Amniotic stem cell (primary cell): ENCODE measurements at regions not wholly inside any gene's neighbourhood (a gene's known extent, or its start where the extent isn't known, plus 50 kb on each side); places are given as distances from the start of the nearest gene placed in this dataset.
"Not testable (repeated sequence)": the region's sequence is repeated elsewhere in the genome, so short reads cannot be mapped to it uniquely, and the experiment has no call there.

ENCODE experiments used
- DNase-seq: peaks from one replicate; lab custom pipeline; 2025; lab: John Stamatoyannopoulos, UW

DNA sequence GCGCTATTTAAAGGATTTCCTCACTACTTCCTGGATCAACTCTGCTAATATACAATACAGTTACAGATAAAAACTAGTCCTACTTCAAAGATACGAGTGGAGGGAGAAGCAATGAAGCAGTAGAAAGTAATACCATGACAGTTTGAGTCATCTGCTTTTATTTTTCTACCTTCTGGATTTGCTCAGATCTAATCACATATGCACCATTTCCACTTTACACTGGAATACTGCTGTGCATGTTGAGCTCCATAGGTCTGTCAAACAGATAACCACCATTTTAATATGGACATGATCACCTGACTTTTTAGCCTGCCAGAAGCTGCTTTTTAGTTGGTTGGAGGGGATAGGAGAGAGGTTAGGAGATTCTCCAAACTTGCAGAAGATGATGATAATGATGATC lies 92.5 kb downstream of the MMUT start:
- no peak for DNase-seq

DNA sequence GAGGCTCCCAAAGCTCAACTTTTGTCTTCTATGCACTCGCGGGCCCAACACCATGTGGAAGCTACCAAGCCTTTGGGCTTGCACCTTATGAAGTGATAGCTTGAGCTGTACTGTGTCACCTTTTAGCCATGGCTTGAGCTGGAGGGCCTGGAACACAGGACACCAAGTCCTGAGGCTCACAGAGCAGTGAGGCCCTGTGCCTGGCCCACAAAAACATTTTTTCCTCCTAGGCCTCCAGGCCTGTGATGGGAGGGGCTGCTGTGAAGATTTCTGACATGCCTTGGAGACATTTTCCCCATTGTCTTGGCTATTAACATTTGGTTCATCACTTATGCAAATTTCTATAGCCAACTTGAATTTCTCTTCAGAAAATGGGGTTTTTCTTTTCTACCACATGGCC lies 96.5 kb downstream of the MMUT start:
- DNase-seq, result no peak

DNA sequence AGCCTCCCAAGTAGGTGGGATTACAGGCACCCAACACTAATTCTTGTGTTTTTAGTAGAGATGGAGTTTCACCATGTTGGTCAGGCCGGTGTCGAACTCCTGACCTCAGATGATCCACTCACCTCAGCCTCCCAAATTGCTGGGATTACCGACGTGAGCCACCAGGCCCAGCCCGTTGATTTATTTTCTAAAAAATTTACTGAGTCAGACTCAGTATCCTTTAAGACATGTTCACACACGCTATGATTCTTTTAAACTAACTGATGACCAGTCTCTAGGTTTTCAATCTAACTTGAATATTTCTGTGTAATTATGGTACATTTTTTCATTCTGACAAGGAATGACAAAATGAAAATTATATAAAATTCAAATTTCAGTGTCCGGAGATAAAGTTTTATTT lies 114.5 kb downstream of the MMUT start:
- DNase-seq, result no peak

DNA sequence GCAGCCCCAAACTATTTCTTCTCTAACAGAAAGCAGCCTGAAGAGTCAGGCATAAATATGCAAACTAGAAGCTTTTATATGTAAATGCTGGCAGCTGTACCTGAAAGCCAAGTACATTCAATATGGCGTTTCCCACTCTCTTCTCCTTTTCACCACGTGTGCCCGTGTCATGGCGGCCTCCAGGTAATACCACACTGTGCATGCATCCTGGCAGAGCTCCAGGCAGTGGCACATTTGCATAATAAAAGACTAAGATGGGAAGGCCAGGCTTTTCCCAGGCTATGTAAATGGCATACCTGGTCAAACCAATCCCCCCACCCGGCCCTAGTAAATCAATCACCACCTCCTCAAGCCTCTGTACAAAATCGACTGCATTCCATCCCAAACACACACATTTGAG lies 120.6 kb downstream of the MMUT start:
- no peak for DNase-seq

DNA sequence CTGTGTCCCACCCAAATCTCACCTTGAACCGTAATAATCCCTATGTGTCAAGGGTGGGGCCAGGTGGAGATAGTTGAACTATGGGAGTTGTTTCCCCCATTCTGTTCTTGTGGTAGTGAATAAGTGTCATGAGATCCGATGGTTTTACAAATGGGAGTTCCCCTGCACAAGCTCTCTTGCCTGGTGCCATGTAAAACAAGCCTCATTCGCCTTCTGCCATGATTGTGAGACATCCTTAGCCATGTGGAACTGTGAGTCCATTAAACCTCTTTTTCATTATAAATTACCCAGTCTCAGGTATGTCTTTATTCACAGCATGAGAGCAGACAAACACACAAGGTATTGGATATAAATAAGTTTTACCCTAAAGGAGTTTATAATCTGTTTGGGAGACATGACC lies 121.2 kb downstream of the MMUT start:
- DNase-seq, result no peak

DNA sequence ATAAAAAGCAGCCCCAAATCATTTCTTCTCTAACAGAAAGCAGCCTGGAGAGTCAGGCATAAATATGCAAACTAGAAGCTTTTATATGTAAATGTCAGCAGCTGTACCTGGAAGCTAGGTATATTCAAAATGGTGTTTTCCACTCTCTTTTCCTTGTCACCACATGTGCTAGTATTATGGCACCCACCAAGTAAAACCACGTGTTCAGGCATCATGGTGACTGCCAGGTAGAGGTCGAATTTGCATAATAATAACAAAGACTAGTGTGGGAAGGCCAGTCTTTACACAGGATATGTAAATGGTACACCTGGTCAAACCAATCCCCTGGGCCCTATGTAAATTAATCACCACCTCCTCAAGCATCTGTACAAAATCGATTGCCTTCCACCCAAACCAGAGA lies 124.0 kb downstream of the MMUT start:
- DNase-seq, result no peak

DNA sequence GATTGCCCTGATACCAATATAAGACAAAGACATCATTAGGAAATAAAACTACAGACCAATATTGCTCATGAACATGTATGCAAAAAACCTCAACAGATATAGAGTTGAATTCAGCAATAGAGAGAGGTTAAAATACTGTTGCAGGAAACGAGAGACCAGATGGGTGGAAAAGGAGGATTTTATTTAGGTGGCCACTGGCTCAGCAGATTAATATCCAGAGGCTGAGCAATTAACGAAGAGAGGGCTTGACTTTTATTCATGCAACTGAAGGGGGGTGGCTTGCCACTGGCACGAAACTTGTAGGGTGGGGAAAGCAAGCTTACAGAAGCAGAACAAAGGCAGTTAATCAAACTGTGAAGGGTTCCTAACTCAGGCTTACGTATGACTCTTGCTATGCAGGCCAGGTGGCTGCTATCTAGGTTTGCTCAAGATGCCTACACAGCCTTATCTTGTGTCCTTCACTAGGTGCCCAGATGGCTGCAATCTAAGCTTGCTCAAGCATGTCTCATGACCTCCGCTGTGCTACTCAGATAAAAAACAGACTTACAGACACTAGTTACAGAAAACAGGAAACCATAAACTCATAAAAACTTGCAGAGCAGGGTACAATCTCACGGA lies 126.4 kb downstream of the MMUT start:
- DNase-seq, result no peak

DNA sequence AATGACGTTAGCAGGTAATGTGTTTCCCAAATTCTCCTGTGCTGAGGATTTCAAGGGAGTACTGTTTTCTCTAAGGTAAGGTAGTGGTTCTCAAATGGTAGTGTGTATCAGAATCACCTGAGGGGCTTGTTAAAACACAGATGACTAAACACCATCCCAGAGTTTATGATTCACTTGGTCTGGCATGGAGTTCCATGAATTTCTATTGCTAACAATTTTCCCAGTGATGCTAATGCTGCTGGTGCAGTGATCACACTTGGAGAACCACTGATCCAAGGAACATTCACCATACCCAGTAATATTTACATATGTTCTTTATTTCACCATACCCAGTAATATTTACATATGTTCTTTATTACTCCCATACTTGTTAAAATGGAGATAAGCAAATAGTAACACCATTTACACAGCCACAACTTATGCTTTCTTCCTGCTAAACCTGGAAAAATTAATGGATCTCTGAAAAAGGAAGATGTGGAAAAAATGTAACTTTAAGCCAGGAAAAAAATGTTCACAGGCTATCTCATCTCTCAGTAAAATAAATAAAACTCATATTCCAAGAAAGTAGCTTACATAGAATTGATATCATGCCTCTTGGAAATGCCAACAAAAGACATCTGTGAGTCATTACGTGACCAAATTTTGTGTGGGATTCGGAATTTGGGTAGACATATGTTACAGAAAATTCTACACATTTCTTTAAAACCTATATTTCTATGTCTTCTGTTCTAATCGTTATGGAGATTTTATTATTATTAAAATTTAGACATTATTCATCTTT lies 129.5 kb downstream of the MMUT start:
- DNase-seq, result no peak

DNA sequence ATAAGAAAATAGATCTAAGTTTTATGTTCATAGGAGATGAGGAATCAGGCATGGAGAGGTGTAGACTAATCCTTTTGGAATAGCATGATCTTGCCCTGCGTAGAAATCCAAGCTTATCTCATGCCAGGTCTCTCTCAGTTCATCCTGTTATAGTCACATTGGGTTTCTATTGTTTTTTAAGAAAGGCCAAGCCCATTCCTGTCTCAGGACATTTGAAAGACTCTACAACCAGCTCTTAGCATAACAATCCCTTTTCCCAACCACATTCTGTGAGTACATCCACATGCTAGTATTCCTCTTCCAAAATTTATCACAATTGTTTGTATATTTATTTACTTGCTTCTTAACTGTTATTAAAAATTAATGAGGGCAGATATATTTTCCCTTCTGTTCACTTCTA lies 130.3 kb downstream of the MMUT start:
- DNase-seq, result no peak

DNA sequence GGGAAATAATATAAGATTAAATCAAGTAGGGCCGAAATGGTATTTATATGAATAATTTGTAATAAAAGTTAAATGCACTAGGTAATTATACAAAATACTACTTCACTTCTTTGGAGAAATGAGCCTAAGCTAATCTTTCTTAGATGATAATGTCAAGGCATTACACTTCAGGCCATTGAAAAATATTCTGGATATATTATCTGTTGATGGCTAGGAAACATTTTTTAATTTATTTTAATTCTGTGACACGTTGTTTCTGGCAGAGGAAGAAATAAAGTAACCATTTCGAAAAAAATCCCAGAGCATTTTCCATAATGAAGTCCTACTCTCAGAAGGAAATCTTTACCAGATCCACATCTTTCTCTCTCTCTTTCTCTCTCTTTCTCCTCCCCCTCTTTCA lies 133.9 kb downstream of the MMUT start:
- DNase-seq, result no peak

DNA sequence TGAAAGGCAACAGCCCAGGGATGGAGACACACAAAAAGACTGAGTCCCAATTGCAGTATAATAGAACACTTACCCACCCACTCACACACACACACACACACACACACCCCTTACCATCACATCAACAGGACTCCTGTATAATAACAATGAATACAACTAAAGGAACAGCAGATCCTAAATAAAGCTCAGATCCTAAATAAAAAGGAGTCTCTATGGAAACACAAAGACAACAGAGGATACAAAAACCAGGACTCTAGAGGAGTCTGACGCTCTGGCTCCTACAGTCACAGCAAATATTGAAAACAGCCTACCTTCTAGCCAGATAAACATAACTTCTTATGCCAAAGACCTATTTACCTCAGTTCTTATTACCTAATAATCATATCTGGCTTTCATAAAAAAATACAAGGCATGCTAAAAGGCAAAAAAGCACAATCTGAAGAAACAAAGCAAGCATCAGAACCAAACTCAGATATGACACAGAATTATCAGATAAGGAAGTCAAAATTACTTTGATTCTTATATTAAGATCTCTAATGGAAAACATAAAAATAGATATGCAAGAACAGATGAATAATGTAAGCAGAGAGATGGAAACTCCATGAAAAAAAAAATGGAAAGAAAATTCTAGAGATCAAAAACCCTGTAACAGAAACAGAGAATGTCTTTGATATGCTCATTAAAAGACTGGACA lies 134.9 kb downstream of the MMUT start:
- no peak for DNase-seq

DNA sequence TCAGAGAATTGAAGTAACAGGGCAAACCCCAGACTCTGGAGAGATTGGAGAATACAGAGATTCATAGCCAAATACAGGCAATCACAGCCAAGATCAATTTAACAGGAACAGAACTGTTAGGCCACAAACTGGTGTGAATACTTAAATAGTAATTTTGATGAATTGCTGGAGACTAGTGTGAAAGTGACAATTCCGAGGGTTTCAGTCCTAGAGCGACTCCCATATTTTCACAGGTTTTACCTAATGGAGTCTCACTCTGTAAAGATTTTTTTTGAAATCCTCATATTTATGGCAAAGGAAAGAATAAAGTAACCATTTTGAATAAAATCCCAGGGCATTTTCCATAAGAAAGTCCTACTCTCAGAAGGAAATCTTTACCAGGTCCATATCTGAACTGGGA lies 135.5 kb downstream of the MMUT start:
- no peak for DNase-seq

DNA sequence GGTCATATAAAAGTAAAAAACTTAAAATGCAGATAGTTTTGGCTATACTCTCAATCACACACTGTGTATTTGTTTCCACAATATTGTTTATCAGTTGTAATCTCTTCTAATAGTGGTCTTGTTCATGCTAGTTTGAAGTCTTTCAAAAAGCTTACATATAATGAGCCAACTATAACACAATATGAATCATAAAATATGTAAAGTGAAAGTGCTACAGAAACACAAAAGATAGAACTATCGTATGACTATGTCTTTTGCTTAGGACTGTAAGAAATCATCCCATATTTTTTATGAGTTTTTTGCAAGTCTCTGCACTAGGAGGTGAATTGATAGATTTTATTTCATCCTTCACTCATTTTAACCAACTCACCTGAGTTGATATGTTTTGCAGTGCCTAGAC lies 136.0 kb downstream of the MMUT start:
- no peak for DNase-seq

DNA sequence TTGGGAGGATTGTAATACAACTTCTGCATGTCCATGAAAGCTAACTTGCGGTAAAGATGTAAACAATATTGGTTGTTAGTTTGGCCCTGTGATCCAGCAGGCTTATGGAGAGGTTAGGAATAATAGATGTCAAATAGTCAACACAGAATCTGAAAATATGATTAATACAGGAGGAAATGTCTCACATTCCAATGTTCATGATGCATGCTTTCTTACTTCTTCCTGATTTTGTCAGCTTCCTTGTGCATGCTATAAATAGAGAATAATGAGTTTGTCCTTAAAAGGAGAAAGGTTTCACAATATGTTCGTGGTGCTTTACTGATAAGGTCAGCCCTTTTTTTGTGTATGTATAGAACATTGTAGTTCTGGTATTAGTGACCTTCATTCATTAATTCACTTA lies 136.7 kb downstream of the MMUT start:
- DNase-seq, result no peak

DNA sequence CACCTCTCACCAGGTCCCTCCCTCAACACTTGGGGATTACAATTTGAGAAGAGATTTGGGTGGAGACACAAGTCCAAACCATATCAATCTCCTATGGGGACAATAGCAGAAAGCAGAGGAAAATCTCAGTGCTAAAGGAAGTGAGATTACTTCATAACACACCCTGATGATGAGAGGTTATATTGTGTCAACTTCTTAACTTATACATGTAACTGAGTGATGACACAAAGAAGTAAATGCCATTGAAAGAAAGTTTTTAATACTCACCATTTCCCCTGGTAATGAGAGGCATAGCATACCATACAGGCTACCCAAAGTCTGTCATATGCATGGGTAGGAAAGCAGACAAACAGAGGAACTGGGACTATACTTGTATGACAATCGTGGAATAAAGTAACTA lies 137.2 kb downstream of the MMUT start:
- DNase-seq, result no peak

DNA sequence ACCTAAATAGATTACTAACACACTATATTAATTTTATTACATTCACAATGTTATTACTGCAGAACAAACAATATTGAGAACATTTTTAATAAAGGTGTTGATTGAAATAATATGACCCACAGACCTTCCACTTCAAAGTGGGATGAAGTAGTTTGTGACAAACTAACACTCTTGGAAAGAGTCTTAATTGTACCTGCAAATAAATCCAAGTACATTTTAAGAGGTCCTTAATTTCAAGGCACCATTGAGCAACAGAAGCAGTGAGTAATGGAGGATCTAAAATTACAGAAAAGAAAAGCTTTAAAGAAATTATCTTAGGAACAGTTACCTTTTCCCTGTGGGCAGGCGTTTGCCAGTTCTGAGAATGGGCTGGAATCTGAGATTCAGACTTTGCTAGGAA lies 140.2 kb downstream of the MMUT start:
- no peak for DNase-seq

DNA sequence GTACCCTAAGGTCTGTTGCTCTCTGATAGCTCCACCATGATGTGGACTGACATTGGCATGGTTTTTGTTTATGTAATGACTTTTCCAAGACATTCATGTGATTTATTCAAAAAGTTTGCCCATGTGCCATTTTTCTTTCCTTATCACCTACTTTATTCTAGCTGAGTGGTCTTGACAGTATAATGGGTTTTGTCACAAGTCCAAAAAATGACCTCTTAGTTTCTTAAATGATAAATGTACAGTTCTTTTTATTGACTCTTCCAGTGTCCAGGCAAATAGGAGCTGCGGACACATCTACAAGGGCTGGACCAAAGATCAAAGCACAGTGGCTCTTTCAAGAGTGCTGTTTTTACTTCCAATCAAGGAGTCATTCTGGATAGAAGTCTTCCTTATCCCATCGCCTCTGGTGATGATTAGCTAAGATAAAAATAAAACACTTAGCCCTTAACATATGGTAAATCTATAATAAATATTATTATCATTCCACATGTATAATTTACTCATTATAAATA lies 141.4 kb downstream of the MMUT start:
- DNase-seq, result no peak

DNA sequence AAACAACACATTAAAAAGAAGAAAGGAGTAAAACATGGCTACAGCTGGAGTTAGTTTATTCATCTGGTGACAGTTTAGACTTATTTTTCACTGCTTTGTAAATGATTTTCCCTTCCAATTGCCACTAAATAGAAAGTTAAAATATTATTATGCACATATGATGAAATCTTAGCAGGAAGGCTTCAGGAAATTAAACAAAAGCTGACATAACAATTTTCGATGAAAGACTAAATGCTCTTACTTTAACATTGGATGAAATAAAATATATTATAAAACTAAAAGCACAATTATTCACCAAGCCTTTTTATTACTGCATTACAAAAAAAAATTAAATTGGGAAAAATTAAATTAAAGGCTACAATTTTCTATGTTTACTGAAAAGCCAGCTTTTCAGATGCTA lies 158.0 kb downstream of the MMUT start:
- no peak for DNase-seq

DNA sequence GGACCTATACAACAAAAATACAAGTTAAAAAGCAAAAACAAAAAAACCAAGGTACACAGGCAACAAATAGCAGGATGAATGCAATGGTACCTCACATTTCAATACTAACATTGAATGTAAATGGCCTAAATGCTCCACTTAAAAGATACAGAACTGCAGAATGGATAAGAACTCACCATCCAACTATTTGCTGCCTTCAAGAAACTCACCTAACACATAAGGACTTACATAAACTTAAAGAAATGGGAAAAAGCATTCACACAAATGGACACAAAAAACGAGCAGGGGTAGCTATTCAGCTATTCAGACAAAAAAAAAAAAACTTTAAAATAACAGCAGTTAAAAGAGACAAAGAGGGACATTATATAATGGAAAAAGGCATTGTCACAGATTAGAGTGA lies 158.7 kb downstream of the MMUT start:
- DNase-seq, result not testable (repeated sequence)

DNA sequence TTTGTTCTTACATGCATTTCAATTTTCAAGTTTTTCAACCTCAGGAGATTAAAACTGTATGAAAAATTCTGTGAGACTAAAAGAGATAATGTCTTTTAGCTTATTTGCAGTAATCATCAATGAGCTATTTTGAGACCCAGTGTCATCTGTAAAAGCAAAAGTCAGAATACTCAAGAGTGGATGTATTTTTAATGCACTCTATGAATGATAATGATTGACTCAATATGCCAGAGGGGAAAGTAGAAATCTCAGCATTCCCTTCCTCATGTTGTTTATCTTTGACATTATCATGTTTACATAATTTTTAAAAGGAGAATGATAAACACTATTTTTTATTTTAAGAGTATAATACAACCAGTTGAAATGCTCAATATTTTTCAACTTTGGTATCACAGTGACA lies 162.1 kb downstream of the MMUT start:
- no peak for DNase-seq

DNA sequence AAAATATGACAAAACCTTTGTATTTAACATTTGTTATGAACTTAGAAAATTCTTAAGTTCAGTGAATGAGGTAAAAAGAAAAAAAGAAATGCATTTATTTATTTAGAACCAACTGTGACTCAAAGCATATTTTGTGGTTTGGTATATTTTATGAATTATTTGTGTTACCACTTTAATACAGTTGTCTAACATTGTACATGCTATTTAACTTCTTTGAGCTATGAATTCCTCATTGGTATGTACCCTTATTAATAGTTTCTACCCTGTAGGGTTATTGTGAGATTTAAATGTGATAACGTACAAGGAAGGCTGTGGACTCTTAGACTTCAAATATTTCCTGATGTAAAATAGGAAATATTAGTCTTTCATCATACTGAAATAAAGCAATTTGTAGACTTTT lies 162.6 kb downstream of the MMUT start:
- DNase-seq, result no peak

DNA sequence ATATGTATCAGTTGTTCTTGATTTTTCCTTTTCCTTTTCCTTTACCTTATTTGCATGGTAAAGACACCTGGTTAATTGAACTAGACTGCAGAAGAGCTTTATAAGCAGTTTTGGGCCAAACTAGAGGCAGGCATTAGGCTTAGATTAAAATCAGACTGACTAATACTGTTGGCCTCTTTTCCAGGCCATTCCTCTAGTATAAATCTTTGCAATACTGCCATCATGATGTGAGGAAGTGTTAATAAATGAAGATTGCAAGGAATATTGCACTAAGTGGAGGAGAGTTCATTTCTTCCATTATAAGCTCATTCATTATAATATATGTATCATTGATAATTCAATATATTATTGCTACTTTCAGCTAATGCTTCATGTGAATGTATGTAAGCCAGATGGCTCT lies 163.8 kb downstream of the MMUT start:
- DNase-seq, result no peak

DNA sequence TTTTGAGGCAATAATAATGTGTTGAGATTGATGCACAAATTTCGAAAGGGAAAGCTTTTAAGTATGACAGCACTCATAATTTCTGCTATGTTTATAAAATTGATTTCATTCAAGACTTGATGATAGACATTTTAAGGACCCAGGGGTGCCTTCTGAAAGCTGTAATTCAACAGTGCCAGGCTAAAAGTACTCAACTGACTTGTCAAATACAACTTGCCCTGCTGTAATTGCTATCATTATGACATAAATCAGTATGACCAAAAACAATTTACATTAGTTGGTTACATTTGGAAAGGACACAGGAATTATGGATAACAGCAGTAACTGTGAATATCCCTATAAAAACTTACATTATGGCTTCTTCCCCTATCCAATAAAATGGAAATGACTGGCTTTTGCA lies 178.9 kb downstream of the MMUT start:
- no peak for DNase-seq
